GM19099 (cell line): ENCODE measurements at regions not wholly inside any gene's neighbourhood (a gene's known extent, or its start where the extent isn't known, plus 50 kb on each side); places are given as distances from the start of the nearest gene placed in this dataset.

ENCODE experiments used
- POLR2A ChIP-seq: IDR thresholded peaks from 3 replicates; pipeline ENCODE4 v1.6.1; 2011; ENCODE audit warnings: low read depth; ENCODE audit not compliant: insufficient read length; ENCODE audit errors: extremely low read depth

DNA sequence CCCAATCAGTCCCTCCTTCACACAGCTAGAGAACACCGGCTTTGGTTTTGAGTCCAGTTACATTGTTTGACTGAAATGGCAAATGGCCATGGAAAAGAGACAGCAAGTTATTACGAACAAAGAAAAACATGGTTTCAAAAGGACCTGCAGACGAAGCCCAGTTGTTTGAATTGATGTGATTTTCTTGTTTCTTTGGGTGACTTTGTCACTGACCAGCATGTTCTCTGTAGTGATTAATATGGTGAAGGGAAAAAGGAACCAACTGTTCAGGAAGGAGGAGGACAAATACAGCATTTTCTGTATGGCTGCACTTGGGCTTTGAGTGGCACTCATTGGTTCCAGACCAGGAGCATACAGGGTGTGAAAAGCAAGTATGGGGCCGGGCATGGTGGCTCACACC is 217.4 kb upstream of the TPM1 start:
- no peak for TF ChIP-seq POLR2A

DNA sequence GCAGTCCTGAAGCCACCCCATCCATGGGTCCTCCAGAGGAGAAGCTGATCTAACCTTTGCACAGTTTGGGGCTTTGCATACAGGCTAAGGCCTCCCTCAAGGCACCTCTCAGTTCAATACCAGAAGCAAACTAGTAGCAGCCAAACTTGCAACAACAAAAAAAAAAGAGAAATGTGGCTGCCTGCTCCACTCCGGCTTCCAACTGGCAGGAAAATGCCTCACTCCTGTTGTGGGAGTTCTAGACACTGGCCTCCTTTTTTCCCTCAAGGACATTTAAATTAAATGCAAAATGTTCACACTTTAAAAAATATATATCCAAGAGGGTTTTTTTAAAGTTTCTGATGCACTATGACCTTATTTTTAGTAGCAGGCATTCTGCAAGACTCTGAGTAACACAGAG is 216.0 kb upstream of the TPM1 start:
- no peak for TF ChIP-seq POLR2A

DNA sequence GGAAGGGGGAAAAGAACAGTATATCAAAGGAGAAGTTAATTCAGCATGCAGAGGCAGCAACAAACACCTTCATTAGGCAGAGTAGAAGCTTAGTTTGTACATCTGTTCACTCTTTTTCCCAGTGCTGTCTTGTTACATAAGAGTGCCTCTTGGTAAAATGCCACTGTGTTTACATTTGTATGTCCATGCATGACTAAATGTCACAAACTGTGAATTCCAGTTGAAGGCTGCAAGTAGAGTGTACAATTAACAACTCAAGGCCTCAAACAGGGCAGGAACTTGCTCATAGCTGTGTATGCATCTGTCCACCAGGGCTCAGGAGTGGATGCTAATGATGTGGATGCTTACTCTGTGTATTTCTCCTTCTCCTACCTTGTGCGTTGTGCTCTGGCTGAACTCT is 214.2 kb upstream of the TPM1 start:
- TF ChIP-seq POLR2A, result no peak

DNA sequence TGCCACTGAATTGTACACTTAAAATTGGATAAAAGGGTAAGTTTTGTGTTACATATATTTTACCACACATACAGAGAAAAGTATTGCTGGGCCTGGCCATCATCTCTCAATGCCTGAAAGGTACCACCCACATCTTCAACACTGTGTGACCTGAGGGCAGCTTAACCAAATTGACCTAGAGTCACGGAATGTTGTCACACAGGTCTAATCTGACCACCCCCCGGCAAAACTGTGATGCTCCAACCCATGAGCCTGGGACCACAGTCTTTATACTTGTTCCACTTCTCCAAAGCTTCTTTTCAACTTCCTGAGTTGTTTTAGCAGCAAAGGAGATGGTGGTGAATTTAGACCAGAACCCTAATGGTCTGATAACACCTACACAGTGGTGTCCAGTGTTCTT is 210.3 kb upstream of the TPM1 start:
- no peak for TF ChIP-seq POLR2A

DNA sequence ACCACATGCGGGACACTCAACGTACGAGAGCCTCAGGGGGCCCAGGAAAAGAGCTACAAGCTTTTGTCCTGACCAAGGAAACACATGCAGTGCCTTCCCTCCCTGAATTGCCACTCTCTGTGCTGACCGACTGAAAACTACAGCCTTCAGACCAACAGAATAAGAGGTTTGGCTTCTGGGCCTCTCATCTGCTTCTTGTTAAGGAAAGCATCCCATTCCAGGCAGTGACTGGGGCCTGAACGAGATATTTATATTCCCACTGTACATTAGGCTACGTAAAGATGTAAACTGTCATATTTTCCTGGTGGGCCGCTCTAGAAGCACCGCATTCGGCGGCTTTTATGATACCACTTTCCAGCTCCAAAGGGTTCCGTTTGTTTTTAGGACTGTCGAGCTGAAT is 208.9 kb upstream of the TPM1 start:
- TF ChIP-seq POLR2A, result no peak

DNA sequence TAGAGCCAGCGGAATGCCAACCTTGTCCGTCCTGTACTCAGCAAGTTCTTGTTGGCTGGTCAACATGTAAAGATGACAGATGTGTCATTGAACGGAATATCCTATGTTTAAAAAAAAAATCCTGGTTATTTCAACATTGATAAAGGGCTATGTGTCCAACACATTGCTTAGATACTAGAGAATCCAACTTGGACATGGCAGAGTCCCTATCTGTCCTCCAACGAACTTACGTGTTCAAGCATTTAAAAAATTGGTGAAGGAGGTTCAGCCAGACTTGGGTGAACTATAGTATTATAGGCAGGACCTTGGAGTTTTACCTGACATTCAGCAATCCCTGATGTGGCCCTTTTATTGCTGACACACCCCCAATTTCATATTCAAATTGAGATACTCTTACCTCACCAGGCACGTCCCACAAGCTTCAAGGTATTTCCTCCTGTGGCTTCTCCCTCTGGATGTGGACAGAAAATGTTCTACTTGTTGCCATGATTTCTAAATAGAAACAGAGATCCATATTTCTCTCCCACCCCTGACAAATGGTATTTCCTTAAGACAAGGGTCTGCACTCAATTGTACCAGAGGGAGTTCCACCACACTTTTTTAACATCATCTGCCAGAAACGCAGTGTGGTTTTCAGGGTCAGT is 207.7 kb upstream of the TPM1 start:
- TF ChIP-seq POLR2A, result no peak

DNA sequence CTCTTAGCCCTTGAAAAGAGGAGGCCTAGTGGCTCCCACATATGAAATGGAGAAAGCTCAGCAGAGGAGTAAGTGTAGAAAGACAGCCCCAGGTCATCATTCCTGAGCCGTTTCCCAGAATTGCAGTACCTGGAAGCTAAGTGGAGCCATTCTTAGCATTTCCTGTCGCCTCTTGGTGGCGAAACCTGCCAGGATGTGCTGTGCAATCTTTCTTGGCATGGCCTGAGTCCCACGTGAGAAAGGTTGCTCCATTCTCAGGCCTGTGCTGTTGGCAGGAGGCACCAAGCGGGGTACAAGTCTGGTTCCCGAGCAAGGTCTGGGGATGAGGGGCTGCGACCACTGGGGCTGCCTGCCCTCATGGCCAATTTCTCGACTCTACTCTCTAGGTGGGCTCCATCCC is 207.2 kb upstream of the TPM1 start:
- no peak for TF ChIP-seq POLR2A

DNA sequence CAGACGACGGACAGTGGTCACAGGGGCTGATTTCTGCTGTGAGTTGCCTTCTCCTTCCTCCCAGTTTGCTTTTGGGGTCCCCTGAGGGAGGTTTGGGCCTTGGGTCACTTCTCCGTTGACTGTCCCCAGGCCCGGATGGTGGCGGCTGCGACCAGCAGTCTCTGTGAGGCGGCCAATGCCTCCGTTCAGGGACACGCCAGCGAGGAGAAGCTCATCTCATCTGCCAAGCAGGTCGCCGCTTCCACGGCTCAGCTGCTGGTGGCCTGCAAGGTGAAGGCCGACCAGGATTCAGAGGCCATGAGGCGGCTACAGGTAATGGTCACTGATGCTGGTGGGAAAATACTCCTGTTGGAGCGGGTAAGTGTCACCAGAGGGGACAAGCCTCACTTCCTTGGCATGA is 206.8 kb upstream of the TPM1 start:
- no peak for TF ChIP-seq POLR2A

DNA sequence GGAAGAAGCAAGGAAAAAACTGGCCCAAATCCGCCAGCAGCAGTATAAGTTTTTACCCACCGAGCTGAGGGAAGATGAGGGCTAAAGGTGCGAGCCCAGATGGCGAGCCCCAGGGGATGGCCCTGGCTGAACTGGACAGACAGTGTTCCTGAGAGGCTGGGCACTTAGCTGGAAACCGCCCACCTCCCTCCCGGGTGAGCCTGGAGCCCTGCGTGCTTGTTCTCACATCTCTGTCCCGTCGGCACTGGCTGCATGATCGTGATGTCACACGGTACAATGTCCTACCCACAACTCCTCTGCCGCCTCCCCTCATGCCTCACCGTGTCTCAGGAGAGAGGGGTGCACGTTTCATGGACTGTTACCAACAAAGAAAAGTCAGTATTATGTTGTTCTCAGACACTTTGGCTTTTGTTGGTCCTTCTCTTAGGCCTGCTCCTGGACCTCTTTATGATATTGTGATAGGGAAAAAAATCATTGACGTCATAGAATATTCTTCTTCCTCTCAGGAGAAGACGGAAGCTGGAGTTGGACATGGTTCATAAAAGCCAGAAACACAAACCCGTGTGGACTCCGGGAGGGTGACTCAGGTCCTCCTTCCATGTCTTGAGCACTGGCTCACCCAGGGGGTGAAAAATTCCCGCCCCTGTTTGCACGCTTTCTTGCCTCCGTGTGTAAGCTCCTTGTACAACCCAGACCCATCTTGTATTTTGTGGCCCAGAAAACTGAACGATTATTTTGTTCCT is 201.8 kb upstream of the TPM1 start:
- no peak for TF ChIP-seq POLR2A

DNA sequence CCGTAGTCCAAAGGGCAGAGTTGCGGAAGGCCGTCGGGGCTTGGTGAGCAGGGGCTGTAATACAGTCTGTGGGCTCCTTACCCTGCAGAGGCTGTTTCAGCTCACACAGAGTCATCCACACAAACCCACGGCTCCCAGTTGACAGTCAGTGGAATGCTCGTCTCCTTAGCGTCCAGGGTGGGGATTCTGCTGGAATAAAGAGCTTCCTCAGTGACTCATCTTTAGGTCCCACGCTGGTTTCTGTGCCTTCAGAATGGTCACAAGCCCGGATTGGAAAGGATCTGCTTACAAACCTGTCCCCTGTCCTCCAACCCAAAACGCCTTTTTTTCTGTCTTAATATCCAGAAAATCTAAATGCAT is 201.3 kb upstream of the TPM1 start:
- no peak for TF ChIP-seq POLR2A

DNA sequence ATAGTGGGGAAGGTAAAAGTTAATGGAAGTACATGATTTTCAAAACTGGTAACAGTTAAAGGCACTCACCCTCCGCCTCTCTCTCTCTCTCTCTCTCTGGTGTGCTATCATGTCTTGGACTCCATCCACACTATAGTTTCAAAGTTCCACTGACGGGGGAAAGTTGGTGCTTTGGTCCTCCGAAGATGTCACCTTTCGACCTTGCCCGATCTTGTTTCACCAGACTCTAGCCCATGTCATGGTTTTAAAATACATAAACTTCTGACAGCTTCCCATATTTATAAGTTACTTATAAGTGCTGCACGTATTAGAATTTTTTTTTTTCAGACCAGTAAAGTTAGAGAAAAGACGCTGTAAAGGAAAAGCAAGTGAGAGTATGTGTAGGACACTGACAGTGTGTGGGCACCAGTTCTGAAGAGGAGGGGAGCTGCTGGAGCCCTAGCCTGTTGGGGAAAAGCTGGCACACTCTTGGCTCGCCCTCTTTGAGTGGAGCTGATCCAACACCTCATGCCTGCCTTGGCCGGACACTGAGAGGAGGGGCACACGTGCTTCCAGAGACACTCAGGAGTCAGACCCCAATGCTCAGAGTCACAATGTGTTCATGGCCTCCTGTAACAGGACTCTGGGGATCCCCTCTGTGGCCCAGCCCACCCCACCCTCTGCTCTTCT is 200.5 kb upstream of the TPM1 start:
- TF ChIP-seq POLR2A, result no peak

DNA sequence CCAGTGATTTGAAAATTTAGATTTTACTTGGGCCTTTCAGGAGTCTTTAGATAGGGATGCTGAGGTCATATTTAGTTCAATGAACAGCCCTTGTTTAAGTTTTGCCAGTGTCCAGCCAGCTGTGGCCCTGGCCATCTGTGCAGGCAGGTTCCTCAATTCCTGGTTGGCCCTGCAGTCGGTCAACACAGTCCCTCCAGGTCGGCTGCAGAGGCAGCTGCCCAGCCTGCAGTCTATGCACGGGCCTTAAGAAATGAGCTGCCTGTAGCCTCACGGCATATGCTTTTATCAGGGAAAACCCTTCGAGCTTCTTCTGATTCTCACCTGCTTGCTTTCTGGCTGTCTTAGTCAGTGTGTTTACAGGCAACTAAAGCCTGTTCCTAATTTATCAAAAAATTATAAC is 199.2 kb upstream of the TPM1 start:
- no peak for TF ChIP-seq POLR2A

DNA sequence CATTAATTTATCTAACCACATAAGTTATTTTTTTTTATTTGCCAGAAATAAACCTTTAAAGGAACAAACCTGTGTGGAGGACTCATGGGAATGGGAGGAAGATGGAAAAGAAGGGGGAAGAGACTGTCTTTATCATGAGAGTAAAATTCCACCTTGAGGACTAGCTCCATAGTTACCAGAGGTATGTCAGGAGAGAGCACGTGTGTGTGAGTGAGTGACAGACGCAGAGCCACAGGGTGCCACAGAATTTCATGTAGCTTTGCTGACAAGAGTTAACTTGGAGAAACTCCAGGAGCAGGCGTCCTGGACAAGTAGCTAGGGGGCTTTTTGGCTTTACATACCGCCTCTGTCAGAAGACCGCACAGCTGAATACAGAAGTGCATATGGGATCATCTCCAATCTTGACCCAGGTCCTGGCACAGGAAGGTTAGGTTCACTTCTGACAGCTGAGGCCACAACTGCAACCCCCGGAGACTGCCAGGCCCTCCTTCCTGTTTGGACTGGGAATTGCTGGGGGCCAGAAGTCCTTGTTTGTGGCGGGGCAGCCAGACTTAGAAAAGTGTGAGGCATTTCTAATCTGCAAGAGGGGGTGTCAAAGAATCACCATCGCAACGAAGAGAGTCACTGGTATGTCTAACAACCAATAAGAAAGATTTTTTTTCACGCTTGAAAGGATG is 197.8 kb upstream of the TPM1 start:
- no peak for TF ChIP-seq POLR2A

DNA sequence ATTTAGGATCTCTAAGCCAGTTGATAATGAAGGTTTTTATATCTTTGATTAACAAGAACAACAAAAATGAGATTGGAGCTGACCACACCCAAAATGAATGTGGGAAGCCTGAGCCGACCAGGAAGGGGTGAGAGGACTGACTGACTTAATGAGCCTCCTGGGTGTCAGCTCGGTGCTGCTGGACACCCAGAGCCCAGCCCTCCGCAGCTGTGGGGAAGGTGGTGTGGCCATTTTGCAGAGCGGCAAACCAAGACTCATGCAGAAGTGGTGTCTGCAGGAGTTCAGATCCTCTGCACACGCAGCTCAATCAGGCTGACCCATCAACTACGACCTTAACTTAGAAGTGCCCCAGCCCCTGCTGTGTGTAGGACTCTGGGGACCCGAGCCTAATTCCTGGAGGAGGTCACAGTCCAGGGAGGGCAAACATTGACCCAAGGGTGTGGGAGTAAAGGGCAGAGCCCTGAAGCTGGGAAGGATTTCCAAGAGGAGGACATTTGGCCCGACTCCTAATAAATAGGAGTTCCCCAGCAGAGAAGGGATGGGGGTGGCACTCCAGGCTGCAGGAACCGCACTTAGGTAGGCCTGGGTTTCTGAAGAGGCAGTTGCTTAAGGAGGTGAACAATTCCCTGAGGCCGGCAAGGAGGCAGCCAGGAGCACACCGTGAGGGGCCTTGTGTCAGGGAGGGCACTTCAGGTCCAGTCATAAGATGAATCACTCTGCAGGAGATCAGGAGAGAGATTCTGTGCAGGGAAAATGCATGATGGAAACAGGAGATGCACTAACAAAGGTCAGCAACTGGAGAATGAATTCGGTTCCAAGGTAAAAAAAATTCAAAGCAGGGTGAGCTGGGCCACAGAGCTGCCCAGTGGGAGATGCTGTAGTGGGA is 197.1 kb upstream of the TPM1 start:
- TF ChIP-seq POLR2A, result no peak
